ENCODE measurements at regions not wholly inside any gene's neighbourhood (a gene's known extent, or its start where the extent isn't known, plus 50 kb on each side); places are given as distances from the start of the nearest gene placed in this dataset.
A peak's percentile ranks its signal among the peaks of the same experiment; 100 is the strongest.
"Not testable (repeated sequence)": the region's sequence is repeated elsewhere in the genome, so short reads cannot be mapped to it uniquely, and the experiment has no call there.

DNA sequence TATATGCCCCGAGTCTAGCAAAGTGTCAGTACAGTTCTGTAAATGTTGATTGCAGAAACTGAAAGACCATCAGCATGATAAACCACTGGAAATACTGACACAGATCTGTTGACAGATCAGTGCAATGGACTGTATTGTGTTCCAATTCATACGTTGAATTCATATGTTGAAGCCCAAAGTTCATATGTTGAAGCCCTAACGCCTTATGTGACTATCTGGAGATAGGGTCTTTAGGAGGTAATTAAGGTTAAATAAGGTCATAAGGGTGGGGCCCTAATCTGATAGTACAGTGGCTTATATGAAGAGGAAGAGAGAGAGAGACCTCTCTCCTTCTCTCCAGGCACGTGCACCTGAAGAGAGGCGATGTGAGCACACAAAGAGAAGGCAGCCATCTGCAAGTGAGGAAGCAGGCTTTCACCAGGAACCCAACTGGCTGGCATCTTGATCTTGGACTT is 144.7 kb downstream of the MRPL39 start:
- peak; percentile 65 for ATAC-seq (replicated peaks)
- H3K27me3 Mint-ChIP-seq, result no peaks in the 10 kb centered on the region
- peak overlapping the region; percentile 90 for H3K27ac Mint-ChIP-seq
- H3K4me1 Mint-ChIP-seq, result peaks cover 57% of the 10 kb centered on the region
- peak overlapping the region; percentile 61 for H3K4me3 Mint-ChIP-seq
- H3K36me3 Mint-ChIP-seq (ENCODE audit: low read depth), result peaks cover 40% of the 10 kb centered on the region
- H3K9me3 Mint-ChIP-seq, result no peaks in the 10 kb centered on the region

DNA sequence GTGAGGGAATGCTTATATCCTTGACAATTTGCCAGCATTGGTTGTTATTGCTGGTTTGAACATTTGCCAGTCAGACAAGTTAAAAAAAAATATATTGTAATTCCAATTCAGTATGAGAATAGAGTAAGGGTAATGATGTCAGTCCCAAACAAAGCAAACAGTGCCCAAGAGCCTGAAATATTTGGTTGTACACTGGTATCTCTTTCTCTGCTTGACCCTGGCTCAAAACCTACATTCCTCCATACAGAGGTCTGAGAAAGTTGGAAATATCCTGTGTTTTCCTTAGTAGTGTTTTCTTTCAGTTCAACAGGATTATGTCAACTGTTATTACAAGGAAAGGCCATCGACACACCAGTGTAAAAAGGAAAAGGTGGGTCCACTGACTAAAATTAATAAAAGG is 145.6 kb downstream of the MRPL39 start:
- peak overlapping the region; percentile 61 for H3K4me3 Mint-ChIP-seq
- no peak for ATAC-seq (replicated peaks)
- H3K27ac Mint-ChIP-seq, result peak overlapping the region; percentile 90

DNA sequence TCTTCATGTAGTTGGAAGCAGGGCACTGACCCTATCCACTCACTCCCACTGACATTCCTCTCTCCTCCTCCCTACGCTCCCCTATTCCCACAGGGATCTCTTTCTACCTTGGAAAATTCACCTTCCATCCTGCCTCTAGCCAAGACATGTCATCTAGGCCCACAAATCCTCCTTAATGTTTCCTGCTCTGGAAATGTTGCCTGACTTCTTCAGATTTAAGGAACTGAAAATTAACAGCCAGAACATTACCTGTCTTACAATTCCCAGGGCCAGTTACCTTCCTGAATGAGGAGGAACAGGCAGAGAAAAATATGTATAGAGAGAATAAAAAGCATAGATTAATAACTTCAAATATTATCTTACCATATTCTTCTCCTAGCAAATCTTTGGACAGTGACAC is 147.3 kb downstream of the MRPL39 start:
- Mint-ChIP-seq H3K27me3 (no peaks in the 10 kb centered on the region), H3K9me3 (no peaks in the 10 kb centered on the region), H3K4me1 (peaks cover 52% of the 10 kb centered on the region), H3K36me3 (ENCODE audit: low read depth) (peaks cover 35% of the 10 kb centered on the region), H3K27ac (peak overlapping the region; percentile 90), H3K4me3 (peak overlapping the region; percentile 61)
- ATAC-seq (replicated peaks), result no peak

More for the DNA sequence above, 145.6 kb downstream of the MRPL39 start:
- Mint-ChIP-seq H3K27me3 (no peaks in the 10 kb centered on the region), H3K9me3 (no peaks in the 10 kb centered on the region), H3K36me3 (ENCODE audit: low read depth) (peaks cover 40% of the 10 kb centered on the region), H3K4me1 (peaks cover 58% of the 10 kb centered on the region)

DNA sequence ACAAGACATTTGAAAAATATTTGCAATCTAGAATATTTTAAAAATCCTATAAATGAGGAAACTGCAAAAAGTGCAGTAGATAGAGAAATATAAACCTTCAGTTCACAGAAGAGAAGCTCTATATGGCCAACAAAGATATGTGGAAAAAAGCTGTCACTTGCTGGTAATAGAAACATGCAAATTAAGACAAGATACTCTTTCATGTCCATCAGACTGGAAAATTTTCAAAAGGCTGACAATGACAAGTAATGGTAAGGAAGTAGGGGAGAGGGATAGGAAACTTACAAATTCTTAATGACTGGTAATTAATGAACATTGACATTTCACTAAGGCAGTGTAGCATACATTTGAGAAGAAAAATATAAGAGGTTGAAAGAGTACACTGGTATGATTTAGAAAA is 147.9 kb downstream of the MRPL39 start:
- peaks cover 31% of the 10 kb centered on the region for H3K36me3 Mint-ChIP-seq (ENCODE audit: low read depth)
- peak overlapping the region; percentile 61 for H3K4me3 Mint-ChIP-seq
- H3K27ac Mint-ChIP-seq, result peak overlapping the region; percentile 90
- H3K9me3 Mint-ChIP-seq, result no peaks in the 10 kb centered on the region
- ATAC-seq (replicated peaks), result no peak
- H3K27me3 Mint-ChIP-seq, result no peaks in the 10 kb centered on the region
- peaks cover 46% of the 10 kb centered on the region for H3K4me1 Mint-ChIP-seq

DNA sequence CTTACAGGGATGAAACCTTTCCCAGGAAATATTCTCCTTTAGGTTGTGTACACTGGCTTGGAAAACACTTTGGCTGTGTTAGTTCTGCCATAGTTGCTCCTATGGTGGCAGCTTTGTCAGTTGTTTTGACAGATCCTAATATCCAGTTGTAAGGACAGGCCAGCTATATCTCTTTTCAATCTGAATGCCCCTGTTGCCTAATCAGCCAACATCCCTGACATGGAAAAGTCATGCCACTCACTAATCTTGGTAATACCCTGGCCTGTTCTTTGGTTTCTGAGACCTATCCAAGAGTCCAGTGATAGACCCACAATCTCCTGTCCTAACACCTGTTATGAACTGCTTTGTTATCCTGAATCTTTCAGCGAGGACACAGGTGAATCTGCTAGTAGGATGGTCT is 148.8 kb downstream of the MRPL39 start:
- H3K27me3 Mint-ChIP-seq, result no peaks in the 10 kb centered on the region
- H3K4me3 Mint-ChIP-seq, result peak overlapping the region; percentile 61
- no peaks in the 10 kb centered on the region for H3K9me3 Mint-ChIP-seq
- ATAC-seq (replicated peaks), result no peak
- peaks cover 40% of the 10 kb centered on the region for H3K4me1 Mint-ChIP-seq
- peak overlapping the region; percentile 90 for H3K27ac Mint-ChIP-seq
- H3K36me3 Mint-ChIP-seq (ENCODE audit: low read depth), result peaks cover 22% of the 10 kb centered on the region

DNA sequence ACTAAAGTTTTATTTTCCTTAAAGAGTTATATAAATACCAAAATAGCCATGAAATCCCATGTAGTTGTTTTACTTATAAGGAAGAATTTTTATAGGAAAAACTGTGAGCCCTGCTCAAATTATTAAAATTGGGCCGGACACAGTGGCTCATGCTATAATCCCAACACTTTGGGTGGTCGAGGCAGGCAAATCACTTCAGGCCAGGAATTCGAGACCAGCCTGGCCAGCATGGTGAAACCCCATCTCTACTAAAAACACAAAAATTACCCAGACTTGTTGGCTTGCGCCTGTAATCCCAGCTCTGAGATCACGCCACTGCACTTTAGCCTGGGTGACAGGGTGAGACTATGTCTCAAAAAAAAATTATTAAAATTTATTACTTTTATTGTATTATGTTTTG is 149.3 kb downstream of the MRPL39 start:
- Mint-ChIP-seq H3K27ac (peak overlapping the region; percentile 90), H3K36me3 (ENCODE audit: low read depth) (peaks cover 17% of the 10 kb centered on the region), H3K4me3 (peak overlapping the region; percentile 61), H3K27me3 (no peaks in the 10 kb centered on the region), H3K4me1 (peaks cover 44% of the 10 kb centered on the region), H3K9me3 (no peaks in the 10 kb centered on the region)
- ATAC-seq (replicated peaks), result no peak

DNA sequence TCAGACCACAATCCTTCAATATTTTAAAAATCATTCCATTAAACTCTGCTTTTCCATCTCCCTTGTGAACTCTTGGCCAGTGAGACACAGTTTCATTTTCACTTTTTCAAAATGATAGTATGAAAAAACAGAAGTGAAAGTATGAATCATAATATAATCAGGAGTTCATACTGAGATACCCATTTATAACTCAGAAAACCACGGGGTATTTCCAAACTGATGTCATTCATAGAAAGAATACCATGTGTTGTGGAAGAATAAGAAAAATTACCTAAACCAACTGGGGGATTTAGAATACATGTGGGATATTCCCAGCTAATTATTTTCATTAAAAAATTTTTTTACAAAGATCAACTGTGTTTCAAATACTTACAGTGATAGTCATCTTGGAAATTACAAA is 149.9 kb downstream of the MRPL39 start:
- Mint-ChIP-seq H3K9me3 (no peaks in the 10 kb centered on the region), H3K27ac (peak overlapping the region; percentile 84), H3K4me1 (peaks cover 40% of the 10 kb centered on the region), H3K4me3 (peak overlapping the region; percentile 52), H3K36me3 (ENCODE audit: low read depth) (peaks cover 12% of the 10 kb centered on the region), H3K27me3 (no peaks in the 10 kb centered on the region)
- peak; percentile 53 for ATAC-seq (replicated peaks)

DNA sequence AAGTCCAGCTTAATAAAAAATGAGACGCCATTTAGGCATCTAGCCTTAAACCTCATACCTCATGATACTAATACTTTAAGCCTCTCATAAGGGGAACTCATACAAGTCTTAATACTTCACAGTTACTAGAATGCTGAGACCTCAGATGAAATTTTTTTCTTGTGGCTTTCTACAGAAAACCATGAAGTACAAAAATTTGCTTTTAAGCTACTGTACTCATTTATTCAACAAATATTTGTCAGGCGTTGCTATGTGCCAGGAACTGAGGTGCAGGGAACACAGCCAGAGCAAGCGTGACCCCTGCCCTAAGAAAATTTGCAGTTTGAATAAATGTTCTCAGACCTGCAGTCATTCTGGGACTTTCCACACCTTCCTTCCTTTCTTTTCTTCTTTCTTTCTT is 150.6 kb downstream of the MRPL39 start:
- Mint-ChIP-seq H3K4me3 (peak overlapping the region; percentile 52), H3K27me3 (no peaks in the 10 kb centered on the region), H3K9me3 (no peaks in the 10 kb centered on the region), H3K4me1 (peaks cover 42% of the 10 kb centered on the region), H3K27ac (peak overlapping the region; percentile 84), H3K36me3 (ENCODE audit: low read depth) (peaks cover 11% of the 10 kb centered on the region)
- ATAC-seq (replicated peaks), result peak; percentile 77

DNA sequence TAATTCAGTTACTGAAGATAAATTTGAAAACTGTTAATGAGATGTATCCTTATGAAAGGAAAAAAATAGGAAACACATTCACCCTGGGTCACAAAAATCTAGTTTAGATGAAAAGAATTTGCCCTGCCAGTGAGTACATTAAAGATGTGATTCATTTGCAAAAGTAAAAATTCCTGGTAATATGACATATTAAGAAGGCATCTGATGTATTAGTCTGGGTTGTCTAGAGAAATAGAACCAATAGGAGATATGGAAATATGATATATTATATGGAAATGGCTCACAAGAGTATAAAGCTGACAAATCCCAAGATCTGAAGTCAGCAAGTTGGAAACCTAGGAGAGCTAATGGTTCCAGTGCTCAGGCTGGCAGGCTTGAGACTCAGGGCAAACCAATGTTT is 153.8 kb downstream of the MRPL39 start:
- no peaks in the 10 kb centered on the region for H3K27me3 Mint-ChIP-seq
- H3K9me3 Mint-ChIP-seq, result peaks cover 4% of the 10 kb centered on the region
- no peak overlapping the region for H3K4me3 Mint-ChIP-seq
- no peak for ATAC-seq (replicated peaks)
- H3K27ac Mint-ChIP-seq, result no peak overlapping the region
- H3K4me1 Mint-ChIP-seq, result peaks cover 21% of the 10 kb centered on the region
- H3K36me3 Mint-ChIP-seq (ENCODE audit: low read depth), result peaks cover 3% of the 10 kb centered on the region

DNA sequence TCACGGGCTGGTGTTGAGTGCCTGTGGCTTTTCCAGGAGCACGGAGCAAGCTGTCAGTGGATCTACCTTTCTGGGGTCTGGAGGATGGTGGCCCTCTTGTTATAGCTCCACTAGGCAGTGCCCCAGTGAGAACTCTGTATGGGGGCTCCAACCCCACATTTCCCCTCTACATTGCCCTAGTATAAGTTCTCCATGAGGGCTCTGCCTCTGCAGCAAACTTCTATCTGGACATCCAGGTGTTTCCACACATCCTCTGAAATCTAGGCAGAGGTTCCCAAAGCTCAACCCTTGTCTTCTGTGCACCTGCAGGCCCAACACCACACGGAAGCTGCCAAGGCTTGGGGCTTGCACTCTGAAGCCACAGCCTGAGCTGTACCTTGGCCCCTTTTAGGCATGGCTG is 157.3 kb downstream of the MRPL39 start:
- no peaks in the 10 kb centered on the region for H3K27me3 Mint-ChIP-seq
- H3K27ac Mint-ChIP-seq, result no peak overlapping the region

DNA sequence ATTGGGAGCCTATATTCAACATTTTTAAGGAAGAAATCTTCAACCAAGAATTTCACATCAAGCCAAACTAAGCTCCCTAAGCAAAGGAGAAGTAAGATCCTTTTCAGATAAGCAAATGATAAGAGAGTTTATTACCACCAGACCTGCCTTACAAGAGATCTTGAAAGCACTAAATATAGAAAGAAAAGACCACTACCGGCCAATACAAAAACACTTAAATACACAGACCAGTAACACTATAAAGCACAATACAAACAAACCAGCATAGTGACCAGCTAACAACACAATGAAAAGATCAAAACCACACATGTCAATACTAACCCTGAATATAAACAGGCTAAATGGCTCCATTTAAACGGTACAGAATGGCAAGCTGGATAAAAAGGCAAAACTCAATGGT is 165.4 kb downstream of the MRPL39 start:
- Mint-ChIP-seq H3K27ac (no peak overlapping the region), H3K4me3 (no peak overlapping the region), H3K9me3 (no peaks in the 10 kb centered on the region), H3K36me3 (ENCODE audit: low read depth) (no peaks in the 10 kb centered on the region), H3K27me3 (no peaks in the 10 kb centered on the region), H3K4me1 (no peaks in the 10 kb centered on the region)
- no peak for ATAC-seq (replicated peaks)

More for the DNA sequence above, 157.3 kb downstream of the MRPL39 start:
- H3K36me3 Mint-ChIP-seq (ENCODE audit: low read depth), result no peaks in the 10 kb centered on the region
- H3K9me3 Mint-ChIP-seq, result peaks cover 4% of the 10 kb centered on the region
- ATAC-seq (replicated peaks), result no peak
- peaks cover 14% of the 10 kb centered on the region for H3K4me1 Mint-ChIP-seq
- no peak overlapping the region for H3K4me3 Mint-ChIP-seq

DNA sequence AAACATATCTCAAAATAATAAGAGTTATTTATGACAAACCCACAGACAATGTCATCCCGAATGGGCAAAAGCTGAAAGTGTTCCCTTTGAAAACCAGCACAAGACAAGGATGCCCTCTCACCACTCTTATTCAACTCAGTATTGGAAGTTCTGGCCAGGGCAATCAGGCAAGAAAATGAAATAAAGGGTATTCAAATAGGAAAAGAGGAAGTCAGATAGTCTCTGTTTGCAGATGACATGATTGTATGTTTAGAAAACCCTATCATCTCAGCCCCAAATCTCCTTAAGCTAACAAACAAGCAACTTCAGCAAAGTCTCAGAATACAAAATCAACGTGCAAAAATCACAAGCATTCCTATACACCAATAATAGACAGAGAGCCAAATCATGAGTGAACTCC is 169.8 kb downstream of the MRPL39 start:
- H3K27ac Mint-ChIP-seq, H3K27me3 Mint-ChIP-seq: not testable (repeated sequence)

DNA sequence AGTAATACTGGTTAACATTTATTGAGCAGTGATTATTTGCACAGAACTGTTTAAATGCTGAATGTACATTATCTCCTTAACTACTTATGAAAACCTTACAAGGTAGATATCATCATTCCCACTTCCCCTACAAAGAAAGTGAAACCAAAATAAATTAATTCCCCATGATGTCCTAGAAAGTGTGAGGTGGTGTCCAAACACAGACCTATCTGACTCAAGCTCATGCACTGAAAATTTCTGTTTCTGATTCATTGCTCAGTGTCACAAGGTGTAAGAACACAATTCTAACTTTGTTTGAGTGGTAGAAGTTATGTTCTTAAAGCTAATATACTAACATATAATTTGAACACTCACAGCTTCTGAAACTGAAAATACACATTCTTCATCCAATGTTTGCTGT is 178.7 kb downstream of the MRPL39 start:
- H3K27ac Mint-ChIP-seq, result peak overlapping the region; percentile 49
- peak; percentile 98 for ATAC-seq (replicated peaks)
- no peaks in the 10 kb centered on the region for H3K36me3 Mint-ChIP-seq (ENCODE audit: low read depth)
- H3K4me1 Mint-ChIP-seq, result peaks cover 25% of the 10 kb centered on the region
- H3K4me3 Mint-ChIP-seq, result peak overlapping the region; percentile 47
- no peaks in the 10 kb centered on the region for H3K9me3 Mint-ChIP-seq
- H3K27me3 Mint-ChIP-seq, result no peaks in the 10 kb centered on the region

More for the DNA sequence above, 169.8 kb downstream of the MRPL39 start:
- H3K4me1 Mint-ChIP-seq; H3K36me3 Mint-ChIP-seq (ENCODE audit: low read depth); H3K4me3 Mint-ChIP-seq; H3K9me3 Mint-ChIP-seq; ATAC-seq (replicated peaks): not testable (repeated sequence)

DNA sequence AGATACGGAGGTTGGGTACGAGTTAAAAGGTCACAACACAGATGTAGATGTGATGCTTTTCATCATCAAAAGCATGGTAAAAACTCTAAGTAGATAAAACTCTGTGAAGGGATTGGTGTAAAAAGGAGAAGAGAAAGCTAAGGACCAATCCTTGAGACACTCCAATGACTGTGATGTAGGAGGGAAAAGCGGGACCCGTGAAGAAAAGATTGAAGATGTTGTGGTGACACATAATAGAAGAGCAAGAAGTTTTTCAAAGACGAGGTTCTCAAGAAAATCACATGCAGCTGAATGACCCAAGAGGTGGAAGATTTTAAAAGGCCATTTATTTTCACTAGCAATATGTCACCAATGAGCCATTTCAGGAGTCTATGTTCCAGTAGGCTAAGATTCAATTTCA is 179.5 kb downstream of the MRPL39 start:
- peak overlapping the region; percentile 47 for H3K4me3 Mint-ChIP-seq
- H3K27ac Mint-ChIP-seq, result peak overlapping the region; percentile 49
- no peaks in the 10 kb centered on the region for H3K27me3 Mint-ChIP-seq
- H3K36me3 Mint-ChIP-seq (ENCODE audit: low read depth), result no peaks in the 10 kb centered on the region
- no peaks in the 10 kb centered on the region for H3K9me3 Mint-ChIP-seq
- peaks cover 25% of the 10 kb centered on the region for H3K4me1 Mint-ChIP-seq
- peak; percentile 14 for ATAC-seq (replicated peaks)

DNA sequence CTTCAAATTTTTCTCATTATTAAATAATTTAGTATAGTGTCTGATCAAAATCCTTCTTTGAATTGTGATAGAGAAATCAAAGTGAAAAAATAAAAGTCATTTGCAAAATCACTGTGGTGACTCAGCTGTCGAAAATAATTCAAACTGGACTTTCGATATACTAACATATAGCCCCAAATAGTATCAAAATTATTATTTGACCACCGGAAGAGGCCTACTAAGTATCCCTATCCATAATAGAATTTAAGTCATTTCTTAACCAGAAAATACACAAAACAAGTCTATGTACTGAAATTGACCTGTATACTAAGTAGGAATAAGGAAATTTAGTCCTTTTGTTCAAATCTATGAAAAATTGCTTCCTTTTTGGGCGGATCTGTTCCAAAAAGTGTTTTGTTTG is 180.7 kb downstream of the MRPL39 start:
- no peaks in the 10 kb centered on the region for H3K27me3 Mint-ChIP-seq

DNA sequence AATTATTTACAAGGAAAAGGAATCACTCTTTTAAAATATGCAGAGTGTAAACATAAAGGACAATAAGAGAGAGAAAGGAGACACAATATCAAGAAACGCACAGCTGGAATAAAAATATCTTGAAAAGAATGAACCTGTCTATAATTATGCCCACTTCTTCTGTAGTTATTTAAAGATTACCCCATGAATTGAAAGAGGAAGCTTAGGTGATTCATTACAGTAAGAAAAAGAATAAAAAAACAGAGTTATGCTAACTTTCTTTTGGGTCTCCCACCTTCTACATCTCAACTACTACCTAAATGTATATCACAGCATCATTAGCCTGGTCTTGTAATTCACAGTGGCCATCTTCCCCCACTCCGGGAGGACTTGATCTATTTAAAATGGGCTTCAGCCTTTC is 182.1 kb downstream of the MRPL39 start:
- Mint-ChIP-seq H3K9me3 (no peaks in the 10 kb centered on the region), H3K4me3 (peak overlapping the region; percentile 45), H3K27me3 (no peaks in the 10 kb centered on the region), H3K36me3 (ENCODE audit: low read depth) (peaks cover 6% of the 10 kb centered on the region), H3K27ac (no peak overlapping the region), H3K4me1 (peaks cover 41% of the 10 kb centered on the region)
- no peak for ATAC-seq (replicated peaks)

More for the DNA sequence above, 180.7 kb downstream of the MRPL39 start:
- no peak overlapping the region for H3K4me3 Mint-ChIP-seq
- H3K4me1 Mint-ChIP-seq, result peaks cover 27% of the 10 kb centered on the region
- ATAC-seq (replicated peaks), result no peak
- no peaks in the 10 kb centered on the region for H3K9me3 Mint-ChIP-seq
- H3K27ac Mint-ChIP-seq, result no peak overlapping the region
- no peaks in the 10 kb centered on the region for H3K36me3 Mint-ChIP-seq (ENCODE audit: low read depth)
